Dendritic cell treated with granulocyte-macrophage colony-stimulating factor and Interleukin-4, amounts not matched to agents 40 ng/mL and 50 ng/mL, for 4 days (primary cell): ENCODE measurements at regions not wholly inside any gene's neighbourhood (a gene's known extent, or its start where the extent isn't known, plus 50 kb on each side); places are given as distances from the start of the nearest gene placed in this dataset.

ENCODE experiments used
- H3K27ac Mint-ChIP-seq: one replicate; pipeline ENCODE4 v1.8.0; 2022; ENCODE audit warnings: mild to moderate bottlenecking, mixed read lengths
- H3K27me3 Mint-ChIP-seq: one replicate; pipeline ENCODE4 v1.8.0; 2022; ENCODE audit warnings: mild to moderate bottlenecking, mixed read lengths
- H3K36me3 Mint-ChIP-seq: one replicate; pipeline ENCODE4 v1.8.0; 2022; ENCODE audit warnings: low read depth, mixed read lengths
- H3K4me1 Mint-ChIP-seq: one replicate; pipeline ENCODE4 v1.8.0; 2022; ENCODE audit warnings: low read depth, mixed read lengths
- H3K4me3 Mint-ChIP-seq: one replicate; pipeline ENCODE4 v1.8.0; 2022; ENCODE audit warnings: mild to moderate bottlenecking, moderate library complexity, mixed read lengths
- H3K9me3 Mint-ChIP-seq: one replicate; pipeline ENCODE4 v1.8.0; 2022; ENCODE audit warnings: mixed read lengths
- intact Hi-C: fragments of 100-400 bp; cut with micrococcal nuclease; formaldehyde crosslinking; loops from one replicate; pipeline ENCODE4 v1.15.0; 2022

DNA sequence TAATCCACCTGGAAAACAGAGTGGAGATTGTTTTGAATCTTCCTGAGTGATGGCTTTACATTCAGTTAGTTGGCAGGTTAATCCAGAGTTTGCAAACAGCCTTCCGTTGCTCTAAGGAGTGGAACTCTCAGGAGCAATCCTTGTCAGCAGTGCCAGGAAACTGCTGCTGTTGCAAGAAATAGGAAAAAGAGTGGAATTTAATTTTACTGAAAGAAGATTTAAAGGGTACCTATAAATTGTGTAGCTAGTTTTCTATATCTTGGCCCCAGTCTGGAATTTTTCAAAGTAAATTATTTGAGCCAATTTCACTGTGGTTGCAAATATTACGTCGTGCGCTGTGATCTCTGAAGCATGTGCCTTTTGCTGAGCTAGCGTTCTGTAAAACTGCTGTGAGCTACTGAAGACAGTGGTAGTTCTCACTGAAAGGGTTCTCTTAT is 55.5 kb upstream of the SLC5A12 start:
- Mint-ChIP-seq H3K27ac (no peak overlapping the region), H3K36me3 (no peaks in the 10 kb centered on the region), H3K4me1 (no peaks in the 10 kb centered on the region), H3K27me3 (no peaks in the 10 kb centered on the region), H3K4me3 (no peak overlapping the region), H3K9me3 (no peaks in the 10 kb centered on the region)
- intact Hi-C loops, result no loop called here

DNA sequence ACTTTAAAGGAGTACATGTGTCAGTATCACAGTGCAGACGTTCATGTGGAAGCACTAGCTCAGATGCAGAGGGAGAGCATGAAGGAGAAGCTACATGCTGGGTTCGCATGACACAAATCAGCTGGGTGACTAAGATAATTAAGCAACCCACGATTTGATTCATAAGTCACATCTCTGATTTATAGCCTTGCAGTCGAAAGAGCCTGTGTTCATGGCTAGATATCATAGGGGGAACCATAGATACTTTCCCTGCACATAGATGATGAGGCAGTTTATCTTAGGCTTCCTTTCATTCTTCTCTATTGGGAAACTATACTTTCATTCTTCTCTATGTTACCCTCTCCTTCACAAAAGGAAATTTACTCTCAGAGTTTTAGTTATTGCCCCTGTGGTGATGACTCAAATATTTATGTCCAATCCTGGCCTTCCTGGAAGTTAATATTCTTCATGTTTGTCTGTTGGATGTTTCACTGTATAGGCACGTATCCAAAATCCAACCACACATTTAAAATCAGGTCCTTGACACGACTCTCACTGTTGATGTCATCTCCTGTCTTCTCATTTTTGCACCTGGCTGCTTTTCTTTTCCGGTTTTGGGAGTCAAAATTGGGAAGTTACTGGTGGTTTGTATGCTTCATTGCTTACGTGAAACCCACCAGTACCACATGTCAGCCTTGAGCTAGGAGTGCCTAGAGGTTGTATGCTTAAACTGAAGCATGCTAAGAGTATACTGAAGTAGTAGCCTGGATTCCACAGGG is 56.3 kb upstream of the SLC5A12 start:
- intact Hi-C loops, result no loop called here
- Mint-ChIP-seq H3K4me3 (no peak overlapping the region), H3K27ac (no peak overlapping the region), H3K9me3 (no peaks in the 10 kb centered on the region), H3K27me3 (no peaks in the 10 kb centered on the region), H3K36me3 (no peaks in the 10 kb centered on the region), H3K4me1 (no peaks in the 10 kb centered on the region)

DNA sequence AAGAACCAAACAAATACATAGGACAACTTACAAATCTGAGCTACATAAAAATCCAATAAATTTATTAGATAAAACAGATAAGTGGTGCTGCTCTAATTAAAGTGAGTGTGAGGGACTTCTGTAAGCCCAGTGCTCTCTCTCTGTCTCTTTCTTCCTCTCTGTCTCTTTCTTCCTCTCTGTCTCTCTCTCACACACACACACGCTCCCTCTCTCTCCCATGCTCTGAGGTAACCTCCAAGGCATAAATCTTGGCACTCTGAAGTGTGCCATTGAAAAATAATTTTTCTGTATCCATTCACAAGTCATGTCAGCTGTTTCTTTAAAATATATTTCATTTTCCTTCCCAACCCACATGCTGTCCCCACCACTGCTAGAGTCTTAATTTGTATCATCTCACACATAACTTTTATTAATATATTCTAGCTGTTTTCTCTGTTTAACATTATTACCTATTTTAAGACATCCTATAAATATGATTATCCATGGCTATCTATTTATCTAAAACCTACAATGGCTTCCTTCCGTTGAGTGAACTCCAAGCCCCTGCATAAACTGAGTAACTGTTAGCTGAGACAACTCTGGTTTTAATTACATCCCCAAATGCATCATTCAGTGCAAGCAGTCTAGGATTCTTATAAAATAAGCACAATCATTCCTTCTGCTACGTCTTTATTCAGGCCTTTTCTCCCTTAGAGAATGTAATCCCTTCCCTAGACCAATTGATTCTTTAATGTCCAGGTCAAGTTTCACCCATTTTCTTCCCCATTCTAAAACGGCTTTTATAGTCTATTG is 57.4 kb upstream of the SLC5A12 start:
- no peaks in the 10 kb centered on the region for H3K27me3 Mint-ChIP-seq
- no peaks in the 10 kb centered on the region for H3K36me3 Mint-ChIP-seq
- H3K4me1 Mint-ChIP-seq, result no peaks in the 10 kb centered on the region
- peaks cover 10% of the 10 kb centered on the region for H3K9me3 Mint-ChIP-seq
- no peak overlapping the region for H3K4me3 Mint-ChIP-seq
- intact Hi-C loops, result no loop called here
- no peak overlapping the region for H3K27ac Mint-ChIP-seq

DNA sequence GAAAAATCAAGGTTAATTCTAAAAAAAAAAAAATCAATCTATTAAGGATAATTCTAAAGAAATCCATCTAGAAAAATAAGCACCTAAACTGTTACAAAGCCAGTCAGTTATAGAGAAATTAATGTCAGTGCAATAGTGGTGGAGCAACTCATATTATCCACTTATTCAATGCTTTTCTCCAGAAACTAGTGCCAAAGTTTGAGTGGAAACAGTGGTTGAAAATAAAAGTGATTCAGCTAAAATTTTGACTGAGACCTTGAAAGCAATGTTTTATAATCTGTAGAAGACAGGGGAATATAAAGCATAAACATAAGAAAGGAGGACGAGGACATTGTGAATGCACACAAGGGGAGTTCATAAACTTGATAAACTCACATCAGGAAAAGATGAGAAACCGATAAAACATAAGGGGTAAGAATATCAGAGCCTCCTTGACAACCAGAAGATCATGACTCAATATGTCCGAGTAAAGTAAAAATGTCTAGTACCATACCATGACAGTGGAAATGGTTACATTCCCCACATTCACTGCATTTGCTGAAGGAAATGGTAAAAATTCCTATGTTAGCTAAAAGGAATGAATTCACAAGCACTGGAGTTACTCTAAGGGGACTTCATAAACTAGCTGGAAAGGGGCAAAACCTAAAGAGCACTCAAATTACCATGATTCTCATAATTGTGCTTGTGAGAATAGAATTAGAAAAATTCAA is 58.7 kb upstream of the SLC5A12 start:
- no peak overlapping the region for H3K27ac Mint-ChIP-seq
- intact Hi-C loops, result no loop called here
- H3K4me3 Mint-ChIP-seq, result no peak overlapping the region
- no peaks in the 10 kb centered on the region for H3K36me3 Mint-ChIP-seq
- H3K27me3 Mint-ChIP-seq, result no peaks in the 10 kb centered on the region
- peaks cover 23% of the 10 kb centered on the region for H3K9me3 Mint-ChIP-seq
- H3K4me1 Mint-ChIP-seq, result no peaks in the 10 kb centered on the region

DNA sequence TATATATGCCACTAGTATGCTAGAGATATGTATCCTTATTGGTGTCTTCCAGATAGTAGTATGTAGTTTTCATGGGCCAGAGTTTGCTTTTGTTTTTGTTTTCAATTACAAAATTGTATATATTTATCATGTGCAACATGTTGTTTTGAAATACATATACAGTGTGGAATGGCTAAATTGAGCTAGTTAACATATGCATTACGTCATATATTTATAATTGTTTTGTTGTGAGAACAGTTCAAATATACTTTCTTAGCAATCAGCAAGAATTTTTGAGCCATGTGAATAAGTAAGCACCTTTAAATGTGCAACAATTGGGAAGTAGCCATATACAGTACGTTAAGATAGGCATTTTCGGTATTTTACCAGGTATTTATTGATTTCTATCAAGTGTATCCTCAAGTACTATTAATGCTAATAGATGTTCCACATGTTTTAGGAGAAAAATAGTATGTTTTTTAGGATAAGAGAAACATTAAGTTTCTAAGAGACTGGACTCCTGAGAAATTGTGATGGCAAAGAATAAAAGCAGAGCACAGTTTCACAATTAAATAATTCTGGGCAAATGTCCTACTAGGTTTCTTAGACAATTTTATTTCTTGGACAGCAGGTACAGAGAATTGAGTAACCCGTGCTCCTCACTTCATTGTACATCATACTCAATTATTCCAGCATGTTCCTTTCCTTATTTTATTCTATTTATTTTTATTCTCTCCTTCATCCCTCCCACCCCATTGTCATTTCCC is 60.5 kb upstream of the SLC5A12 start:
- intact Hi-C loops, result no loop called here
- H3K27ac Mint-ChIP-seq, result no peak overlapping the region
- H3K4me3 Mint-ChIP-seq, result no peak overlapping the region
- no peaks in the 10 kb centered on the region for H3K36me3 Mint-ChIP-seq
- H3K27me3 Mint-ChIP-seq, result no peaks in the 10 kb centered on the region
- peaks cover 24% of the 10 kb centered on the region for H3K9me3 Mint-ChIP-seq
- no peaks in the 10 kb centered on the region for H3K4me1 Mint-ChIP-seq

DNA sequence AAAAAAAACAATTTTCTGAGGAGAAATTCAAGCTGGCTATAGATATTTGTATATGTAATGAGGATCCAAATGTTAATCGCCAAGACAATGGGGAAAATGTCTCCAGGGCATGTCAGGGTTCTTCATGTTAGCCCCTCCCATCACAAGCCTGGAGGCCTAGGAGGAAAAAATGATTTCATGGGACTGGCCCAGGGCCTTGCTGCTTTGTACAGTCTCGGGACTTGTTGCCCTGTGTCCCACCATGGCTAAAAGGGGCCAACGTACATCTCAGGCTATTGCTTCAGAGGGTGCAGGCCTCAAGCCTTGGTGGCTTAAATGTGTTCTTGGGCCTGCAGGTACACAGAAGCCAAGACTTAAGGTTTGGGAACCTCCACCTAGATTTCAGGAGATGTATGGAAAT is 62.1 kb upstream of the SLC5A12 start:
- intact Hi-C loops, result no loop called here
- Mint-ChIP-seq H3K27ac (no peak overlapping the region), H3K4me3 (no peak overlapping the region)

DNA sequence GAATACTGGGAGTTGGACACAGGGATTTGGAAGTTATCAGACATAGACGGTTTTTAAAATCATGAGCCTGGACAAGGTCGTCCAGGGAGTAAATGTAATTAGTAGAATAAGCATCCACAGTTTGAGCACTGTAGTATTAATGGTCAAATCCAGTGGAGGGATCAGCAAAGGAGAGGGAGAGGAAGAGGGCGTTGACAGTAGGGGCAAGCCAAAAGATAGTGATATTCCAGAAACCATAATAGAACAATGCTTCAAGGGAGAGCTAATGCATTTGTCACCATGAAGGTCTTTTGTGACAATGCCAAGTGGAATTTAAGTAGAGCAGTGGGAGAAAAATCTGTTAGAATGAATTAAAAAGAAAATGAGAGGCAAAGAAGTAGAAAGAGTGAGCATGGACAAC is 68.9 kb upstream of the SLC5A12 start:
- H3K9me3 Mint-ChIP-seq, result no peaks in the 10 kb centered on the region
- H3K36me3 Mint-ChIP-seq, result no peaks in the 10 kb centered on the region

More for the DNA sequence above, 62.1 kb upstream of the SLC5A12 start:
- Mint-ChIP-seq H3K9me3 (peaks cover 24% of the 10 kb centered on the region), H3K27me3 (no peaks in the 10 kb centered on the region), H3K36me3 (no peaks in the 10 kb centered on the region), H3K4me1 (no peaks in the 10 kb centered on the region)

DNA sequence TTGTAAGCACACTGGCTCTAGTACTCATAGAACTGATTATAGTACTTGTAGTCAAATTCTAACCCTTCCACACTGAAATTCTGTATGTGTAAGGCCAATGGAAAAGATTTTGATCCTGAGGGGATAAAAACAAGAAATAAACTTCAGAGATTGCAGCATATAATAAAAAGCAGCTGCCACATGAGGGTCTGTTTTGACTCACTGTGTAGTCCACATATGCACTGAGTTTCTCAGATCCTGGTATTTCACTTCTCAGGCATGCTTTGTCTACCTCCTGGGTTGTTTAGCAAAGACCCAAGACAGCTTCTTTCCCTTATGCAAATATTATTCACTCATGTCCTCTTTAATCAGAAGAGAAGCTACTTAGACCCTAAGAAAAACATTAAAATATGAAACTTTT is 71.1 kb upstream of the SLC5A12 start:
- intact Hi-C loops, result no loop called here
- no peak overlapping the region for H3K27ac Mint-ChIP-seq
- H3K36me3 Mint-ChIP-seq, result no peaks in the 10 kb centered on the region
- H3K27me3 Mint-ChIP-seq, result no peaks in the 10 kb centered on the region
- H3K4me1 Mint-ChIP-seq, result no peaks in the 10 kb centered on the region
- H3K4me3 Mint-ChIP-seq, result no peak overlapping the region
- no peaks in the 10 kb centered on the region for H3K9me3 Mint-ChIP-seq

More for the DNA sequence above, 68.9 kb upstream of the SLC5A12 start:
- Mint-ChIP-seq H3K27ac (no peak overlapping the region), H3K4me1 (no peaks in the 10 kb centered on the region), H3K4me3 (no peak overlapping the region), H3K27me3 (no peaks in the 10 kb centered on the region)
- intact Hi-C loops, result no loop called here

DNA sequence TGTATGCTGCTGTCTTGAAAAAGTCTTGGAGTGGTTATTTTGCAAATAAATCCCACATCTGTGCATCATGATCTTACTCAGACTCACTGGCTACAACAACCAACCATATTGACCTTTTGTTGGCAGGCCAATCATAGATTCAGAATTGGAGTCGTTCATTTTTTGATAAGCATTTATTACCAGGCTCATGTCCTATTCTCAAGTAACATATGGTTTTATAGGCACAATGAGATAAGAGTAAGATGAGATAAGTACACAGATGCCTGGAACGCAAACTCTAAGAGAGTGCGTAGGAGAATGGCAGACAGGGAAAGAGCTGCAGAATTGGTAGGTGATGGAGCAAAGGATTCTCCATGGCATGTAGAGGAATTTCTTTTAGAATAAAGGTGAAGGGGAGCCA is 71.6 kb upstream of the SLC5A12 start:
- H3K4me3 Mint-ChIP-seq, result no peak overlapping the region
- no peaks in the 10 kb centered on the region for H3K4me1 Mint-ChIP-seq
- H3K27me3 Mint-ChIP-seq, result no peaks in the 10 kb centered on the region
- no peaks in the 10 kb centered on the region for H3K9me3 Mint-ChIP-seq
- H3K36me3 Mint-ChIP-seq, result no peaks in the 10 kb centered on the region
- intact Hi-C loops, result no loop called here
- H3K27ac Mint-ChIP-seq, result no peak overlapping the region

DNA sequence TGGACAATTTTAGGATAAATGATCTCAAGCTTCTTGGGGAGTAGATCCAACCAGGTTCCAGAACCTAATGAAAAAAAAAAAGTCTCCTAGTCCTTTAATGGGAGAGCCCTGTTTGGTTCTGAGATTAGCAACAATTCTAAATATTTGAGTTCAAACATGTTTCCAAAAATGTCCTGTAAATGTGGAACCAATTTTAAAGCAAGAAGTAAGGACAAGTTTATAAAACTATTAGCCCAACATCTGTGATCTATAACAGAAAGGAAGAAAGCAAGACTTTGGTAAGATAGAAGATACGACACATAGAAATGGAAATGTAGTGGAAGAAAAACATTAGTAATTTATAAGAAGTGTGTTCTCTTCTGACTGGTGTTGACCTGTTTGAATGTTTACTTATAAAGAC is 79.7 kb upstream of the SLC5A12 start:
- Mint-ChIP-seq H3K27me3 (no peaks in the 10 kb centered on the region), H3K27ac (no peak overlapping the region), H3K4me1 (no peaks in the 10 kb centered on the region), H3K9me3 (peaks cover 10% of the 10 kb centered on the region), H3K36me3 (no peaks in the 10 kb centered on the region), H3K4me3 (no peak overlapping the region)
- intact Hi-C loops, result no loop called here

DNA sequence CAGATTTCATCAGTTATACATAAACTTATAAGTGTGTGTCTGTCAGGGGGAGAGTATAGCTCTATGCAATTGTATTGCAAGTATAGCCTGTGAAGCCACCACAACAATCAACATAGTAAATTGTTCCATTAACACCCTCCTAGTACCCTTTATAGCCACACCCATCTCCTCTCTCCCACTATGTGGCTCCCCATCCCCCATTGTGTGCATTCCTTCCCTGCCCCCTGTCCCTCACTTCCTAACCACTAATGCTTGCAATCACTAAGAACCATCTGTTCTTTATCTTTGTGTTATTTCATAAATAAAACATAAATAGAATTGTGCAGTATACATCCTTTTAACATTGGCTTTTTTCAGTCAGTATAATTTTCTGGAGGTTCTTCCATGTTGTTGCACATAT is 83.1 kb upstream of the SLC5A12 start:
- Mint-ChIP-seq H3K27me3 (no peaks in the 10 kb centered on the region), H3K4me1 (no peaks in the 10 kb centered on the region), H3K36me3 (no peaks in the 10 kb centered on the region), H3K27ac (no peak overlapping the region), H3K9me3 (peaks cover 10% of the 10 kb centered on the region), H3K4me3 (no peak overlapping the region)
- intact Hi-C loops, result no loop called here

DNA sequence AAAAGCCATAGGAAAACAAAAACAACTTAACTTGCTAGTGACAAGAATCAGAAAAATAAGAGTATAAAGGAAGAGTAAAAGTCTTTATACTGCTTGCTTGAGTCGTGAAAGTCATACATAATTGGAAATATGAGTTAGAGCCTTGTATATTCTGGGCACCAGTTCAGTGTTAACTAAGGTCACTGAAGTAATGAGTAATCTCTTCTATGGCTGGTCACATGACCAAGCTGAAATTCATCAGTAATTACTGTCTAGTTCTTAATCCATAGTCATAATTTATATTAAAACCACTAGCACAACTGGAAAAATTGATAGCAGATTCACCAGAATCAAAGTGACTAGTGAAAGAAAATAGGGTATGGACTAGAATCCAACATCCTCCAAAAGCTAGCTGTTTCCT is 84.4 kb upstream of the SLC5A12 start:
- peaks cover 10% of the 10 kb centered on the region for H3K9me3 Mint-ChIP-seq
- H3K36me3 Mint-ChIP-seq, result no peaks in the 10 kb centered on the region
- intact Hi-C loops, result no loop called here
- H3K27ac Mint-ChIP-seq, result no peak overlapping the region
- no peak overlapping the region for H3K4me3 Mint-ChIP-seq
- no peaks in the 10 kb centered on the region for H3K27me3 Mint-ChIP-seq
- H3K4me1 Mint-ChIP-seq, result no peaks in the 10 kb centered on the region

DNA sequence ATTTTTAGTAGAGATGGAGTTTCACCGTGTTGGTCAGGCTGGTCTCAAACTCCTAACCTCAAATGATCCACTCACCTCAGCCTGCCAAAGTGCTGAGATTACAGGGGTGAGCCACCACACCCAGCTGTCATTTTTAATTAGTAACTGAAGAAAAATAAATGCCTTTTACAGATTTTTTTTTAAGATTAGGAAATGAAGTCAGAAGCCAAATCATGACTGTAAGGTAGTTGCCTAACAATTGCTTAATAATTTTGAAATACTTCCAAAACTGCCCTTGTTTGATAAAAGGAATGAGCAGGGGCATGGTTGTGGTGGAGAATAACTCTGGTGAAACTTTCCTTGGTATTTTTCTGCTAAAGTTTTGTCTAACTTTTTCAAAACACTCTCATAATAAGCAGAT is 98.9 kb upstream of the SLC5A12 start:
- H3K27me3 Mint-ChIP-seq, result no peaks in the 10 kb centered on the region
- H3K4me1 Mint-ChIP-seq, result no peaks in the 10 kb centered on the region
- no peak overlapping the region for H3K4me3 Mint-ChIP-seq
- peaks cover 71% of the 10 kb centered on the region for H3K9me3 Mint-ChIP-seq
- intact Hi-C loops, result no loop called here
- no peak overlapping the region for H3K27ac Mint-ChIP-seq
- H3K36me3 Mint-ChIP-seq, result no peaks in the 10 kb centered on the region

DNA sequence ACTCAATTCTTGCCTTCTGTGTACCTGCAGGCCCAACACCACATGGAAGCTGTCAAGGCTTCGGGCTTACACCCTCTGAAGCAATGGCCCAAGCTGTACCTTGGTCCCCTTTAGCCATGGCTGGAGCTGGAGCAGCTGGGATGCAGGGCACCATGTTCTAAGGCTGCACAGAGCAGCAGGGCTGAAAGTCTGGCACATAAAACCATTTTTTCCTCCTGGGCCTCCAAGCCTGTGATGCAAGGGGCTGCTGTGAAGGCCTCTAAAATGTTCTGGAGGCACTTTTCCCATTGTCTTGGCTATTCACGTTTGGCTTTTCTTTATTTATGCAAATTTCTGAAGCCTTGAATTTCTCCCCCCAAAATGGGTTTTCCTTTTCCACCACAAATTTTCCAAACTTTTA is 102.1 kb upstream of the SLC5A12 start:
- peaks cover 55% of the 10 kb centered on the region for H3K9me3 Mint-ChIP-seq
- H3K4me1 Mint-ChIP-seq, result no peaks in the 10 kb centered on the region
- H3K27ac Mint-ChIP-seq, result no peak overlapping the region
- no peaks in the 10 kb centered on the region for H3K36me3 Mint-ChIP-seq
- intact Hi-C loops, result no loop called here
- H3K27me3 Mint-ChIP-seq, result no peaks in the 10 kb centered on the region
- H3K4me3 Mint-ChIP-seq, result no peak overlapping the region
